Neural crest cell (in vitro differentiated cells): ENCODE measurements at regions not wholly inside any gene's neighbourhood (a gene's known extent, or its start where the extent isn't known, plus 50 kb on each side); places are given as distances from the start of the nearest gene placed in this dataset.

Experiments
- DNase-seq: peaks from one replicate; pipeline ENCODE4 v3.0.0; 2021; ENCODE audit warnings: low read depth, mixed read lengths, low spot score
- H3K27ac Mint-ChIP-seq: one replicate; pipeline ENCODE4 v1.8.0; 2021; ENCODE audit warnings: mild to moderate bottlenecking, mixed read lengths; ENCODE audit not compliant: unreplicated experiment
- H3K27me3 Mint-ChIP-seq: 2 replicates; pipeline ENCODE4 v1.8.0; 2021; ENCODE audit warnings: low read depth, mild to moderate bottlenecking, mixed read lengths
- H3K36me3 Mint-ChIP-seq: 2 replicates; pipeline ENCODE4 v1.8.0; 2021; ENCODE audit warnings: low read depth, mild to moderate bottlenecking, mixed read lengths
- H3K4me1 Mint-ChIP-seq: 2 replicates; pipeline ENCODE4 v1.8.0; 2021; ENCODE audit warnings: mixed read lengths
- H3K4me3 Mint-ChIP-seq: one replicate; pipeline ENCODE4 v1.8.0; 2021; ENCODE audit warnings: mild to moderate bottlenecking, mixed read lengths
- H3K9me3 Mint-ChIP-seq: 2 replicates; pipeline ENCODE4 v1.8.0; 2021; ENCODE audit warnings: mixed read lengths
- TF ChIP-seq, protein P1 (sequence below): fragments of 200-600 bp; sonication (generic); conservative IDR thresholded peaks from 2 replicates; pipeline ENCODE4 v1.5.0; 2021; ENCODE audit warnings: antibody characterized with exemption, mild to moderate bottlenecking

DNA sequence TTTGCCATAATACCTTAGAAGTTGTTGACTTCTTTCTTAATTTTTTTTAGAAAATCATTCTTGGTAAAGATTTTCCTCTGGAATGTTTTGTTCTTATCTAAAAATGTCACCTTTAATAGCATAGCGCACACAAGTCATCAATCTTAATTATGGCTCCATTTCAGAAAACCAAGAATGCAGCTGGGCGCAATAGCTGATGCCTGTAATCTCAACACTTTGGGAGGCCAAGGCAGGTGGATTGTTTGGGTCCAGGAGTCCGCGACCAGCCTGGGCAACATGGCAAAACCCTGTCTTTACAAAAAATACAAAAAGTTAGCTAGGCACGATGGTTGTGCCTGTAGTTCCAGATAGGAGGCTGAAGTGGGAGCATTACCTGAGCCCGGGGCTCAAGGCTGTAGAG lies 125.6 kb upstream of the EOMES start:
- Mint-ChIP-seq H3K4me3 (no peak overlapping the region), H3K36me3 (peaks cover 19% of the 10 kb centered on the region), H3K27me3 (no peaks in the 10 kb centered on the region), H3K4me1 (no peaks in the 10 kb centered on the region), H3K9me3 (peaks cover 8% of the 10 kb centered on the region), H3K27ac (no peak overlapping the region)
- no peak for DNase-seq
- TF ChIP-seq, protein P1, sequence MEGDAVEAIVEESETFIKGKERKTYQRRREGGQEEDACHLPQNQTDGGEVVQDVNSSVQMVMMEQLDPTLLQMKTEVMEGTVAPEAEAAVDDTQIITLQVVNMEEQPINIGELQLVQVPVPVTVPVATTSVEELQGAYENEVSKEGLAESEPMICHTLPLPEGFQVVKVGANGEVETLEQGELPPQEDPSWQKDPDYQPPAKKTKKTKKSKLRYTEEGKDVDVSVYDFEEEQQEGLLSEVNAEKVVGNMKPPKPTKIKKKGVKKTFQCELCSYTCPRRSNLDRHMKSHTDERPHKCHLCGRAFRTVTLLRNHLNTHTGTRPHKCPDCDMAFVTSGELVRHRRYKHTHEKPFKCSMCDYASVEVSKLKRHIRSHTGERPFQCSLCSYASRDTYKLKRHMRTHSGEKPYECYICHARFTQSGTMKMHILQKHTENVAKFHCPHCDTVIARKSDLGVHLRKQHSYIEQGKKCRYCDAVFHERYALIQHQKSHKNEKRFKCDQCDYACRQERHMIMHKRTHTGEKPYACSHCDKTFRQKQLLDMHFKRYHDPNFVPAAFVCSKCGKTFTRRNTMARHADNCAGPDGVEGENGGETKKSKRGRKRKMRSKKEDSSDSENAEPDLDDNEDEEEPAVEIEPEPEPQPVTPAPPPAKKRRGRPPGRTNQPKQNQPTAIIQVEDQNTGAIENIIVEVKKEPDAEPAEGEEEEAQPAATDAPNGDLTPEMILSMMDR, result no peak

DNA sequence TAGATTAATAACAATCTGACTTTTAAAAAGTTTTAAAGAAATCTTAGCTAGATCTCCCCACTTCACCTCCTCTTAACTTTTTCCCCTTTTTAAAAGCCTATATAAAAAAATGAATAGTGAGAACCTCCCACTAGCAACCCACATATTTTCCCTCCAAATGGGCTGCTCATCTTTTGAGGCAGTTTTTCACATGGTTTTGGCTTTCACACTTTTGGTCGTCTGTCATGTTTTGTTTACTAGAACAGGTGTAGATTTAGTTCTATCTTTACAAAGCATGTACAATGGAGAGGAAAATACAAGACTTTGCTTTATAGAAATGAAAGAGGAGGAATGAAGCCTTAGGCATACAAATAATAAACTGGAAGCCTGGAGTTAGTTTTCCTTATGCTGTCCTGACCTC lies 126.7 kb upstream of the EOMES start:
- H3K4me1 Mint-ChIP-seq, result no peaks in the 10 kb centered on the region
- no peak overlapping the region for H3K4me3 Mint-ChIP-seq
- no peak for DNase-seq
- H3K9me3 Mint-ChIP-seq, result peaks cover 13% of the 10 kb centered on the region
- peaks cover 25% of the 10 kb centered on the region for H3K36me3 Mint-ChIP-seq
- H3K27ac Mint-ChIP-seq, result no peak overlapping the region
- no peaks in the 10 kb centered on the region for H3K27me3 Mint-ChIP-seq
- TF ChIP-seq, protein P1, result no peak

DNA sequence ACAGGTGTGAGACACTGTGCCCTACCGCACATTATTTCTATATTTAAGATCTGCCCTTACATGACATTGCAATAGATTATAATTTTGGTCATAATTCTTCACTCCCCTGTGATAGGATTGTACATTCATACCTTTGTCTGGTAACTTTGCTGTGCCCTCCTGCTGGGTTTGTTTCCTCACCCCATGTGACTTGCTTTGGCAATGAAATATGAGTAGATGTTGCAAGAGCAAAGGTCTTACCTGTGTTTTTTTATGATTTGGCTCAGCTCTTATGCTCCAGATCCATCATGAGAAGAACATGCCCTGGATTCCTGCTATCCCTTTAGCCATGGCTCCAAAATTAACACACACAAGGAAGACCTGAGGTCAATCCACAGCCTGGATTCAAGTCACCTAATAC lies 137.7 kb upstream of the EOMES start:
- H3K27ac Mint-ChIP-seq, result no peak overlapping the region
- no peaks in the 10 kb centered on the region for H3K27me3 Mint-ChIP-seq
- no peaks in the 10 kb centered on the region for H3K4me1 Mint-ChIP-seq
- peaks cover 2% of the 10 kb centered on the region for H3K36me3 Mint-ChIP-seq
- no peaks in the 10 kb centered on the region for H3K9me3 Mint-ChIP-seq
- no peak for DNase-seq
- no peak overlapping the region for H3K4me3 Mint-ChIP-seq
- TF ChIP-seq, protein P1, result no peak

DNA sequence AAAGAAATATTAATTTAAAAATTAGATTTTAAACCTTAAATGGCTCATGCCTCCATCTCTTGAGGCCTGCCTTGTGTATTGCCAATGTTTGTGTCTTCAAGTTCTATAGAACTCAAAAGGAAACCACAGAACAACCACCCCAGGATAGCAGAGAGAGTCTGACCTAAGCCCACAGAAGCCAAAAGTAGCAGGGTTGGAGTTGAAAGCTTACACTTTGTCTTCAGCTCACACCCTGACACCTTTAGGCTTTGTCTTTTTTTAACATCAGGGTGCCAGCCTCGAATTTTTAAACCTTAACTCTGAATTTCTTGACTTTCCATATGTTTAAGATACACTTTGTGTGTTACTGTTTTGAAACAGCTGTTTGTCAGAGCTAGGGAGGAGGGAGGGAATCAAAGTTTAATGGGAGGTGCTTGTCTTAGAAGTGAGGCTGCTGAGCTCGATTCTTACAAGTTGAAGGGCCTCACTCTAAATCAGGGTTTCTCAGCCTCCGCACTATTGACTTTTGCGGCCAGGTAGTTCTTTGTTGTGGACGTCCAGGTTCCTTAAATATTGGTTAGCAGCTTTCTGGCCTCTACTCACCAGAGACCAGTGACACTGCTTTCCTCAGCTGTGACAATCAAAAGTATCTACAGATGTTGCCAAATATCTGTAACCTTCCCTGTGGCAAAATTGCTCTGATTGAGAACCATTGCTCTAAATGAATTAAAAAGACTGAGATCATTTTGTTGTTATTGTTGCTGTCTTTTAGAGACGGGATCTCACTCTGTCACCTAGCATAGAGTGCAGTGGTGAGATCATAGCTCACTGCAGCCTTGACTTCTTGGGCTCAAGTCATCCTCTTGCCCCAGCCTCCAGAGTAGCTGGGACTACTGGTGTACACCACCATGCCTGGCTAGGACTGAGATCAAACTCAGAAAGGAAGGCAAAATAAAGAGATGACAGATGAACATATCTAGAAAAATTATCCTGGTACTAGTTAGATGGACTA lies 139.2 kb upstream of the EOMES start:
- Mint-ChIP-seq H3K27ac (no peak overlapping the region), H3K9me3 (peaks cover under 1% of the 10 kb centered on the region), H3K36me3 (peaks cover 6% of the 10 kb centered on the region), H3K27me3 (no peaks in the 10 kb centered on the region), H3K4me1 (no peaks in the 10 kb centered on the region), H3K4me3 (no peak overlapping the region)
- DNase-seq, result no peak
- TF ChIP-seq, protein P1, result no peak

DNA sequence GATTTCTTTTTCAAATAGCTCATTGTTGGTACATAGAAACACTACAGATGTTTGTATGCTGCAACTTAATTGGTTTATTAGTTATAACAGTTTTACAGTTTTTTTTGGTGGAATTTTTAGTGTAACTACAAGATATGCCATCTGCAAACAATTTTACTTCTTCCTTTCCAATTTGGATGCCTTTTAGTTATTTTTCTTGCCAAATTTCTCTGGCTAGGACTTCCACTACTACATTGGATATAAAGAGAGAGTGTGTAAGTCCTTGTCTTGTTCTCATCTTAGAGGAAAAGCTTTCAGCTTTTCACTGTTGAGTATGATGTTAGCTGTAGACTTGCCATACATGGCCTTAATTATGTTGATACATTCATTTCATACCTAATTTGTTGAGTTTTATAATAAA lies 143.6 kb upstream of the EOMES start:
- no peak overlapping the region for H3K4me3 Mint-ChIP-seq
- no peak for DNase-seq
- H3K27me3 Mint-ChIP-seq, result no peaks in the 10 kb centered on the region
- TF ChIP-seq, protein P1, result no peak
- peaks cover 18% of the 10 kb centered on the region for H3K36me3 Mint-ChIP-seq
- peaks cover 14% of the 10 kb centered on the region for H3K9me3 Mint-ChIP-seq
- H3K4me1 Mint-ChIP-seq, result no peaks in the 10 kb centered on the region
- no peak overlapping the region for H3K27ac Mint-ChIP-seq
